ENCODE measurements at regions not wholly inside any gene's neighbourhood (a gene's known extent, or its start where the extent isn't known, plus 50 kb on each side); places are given as distances from the start of the nearest gene placed in this dataset.

DNA sequence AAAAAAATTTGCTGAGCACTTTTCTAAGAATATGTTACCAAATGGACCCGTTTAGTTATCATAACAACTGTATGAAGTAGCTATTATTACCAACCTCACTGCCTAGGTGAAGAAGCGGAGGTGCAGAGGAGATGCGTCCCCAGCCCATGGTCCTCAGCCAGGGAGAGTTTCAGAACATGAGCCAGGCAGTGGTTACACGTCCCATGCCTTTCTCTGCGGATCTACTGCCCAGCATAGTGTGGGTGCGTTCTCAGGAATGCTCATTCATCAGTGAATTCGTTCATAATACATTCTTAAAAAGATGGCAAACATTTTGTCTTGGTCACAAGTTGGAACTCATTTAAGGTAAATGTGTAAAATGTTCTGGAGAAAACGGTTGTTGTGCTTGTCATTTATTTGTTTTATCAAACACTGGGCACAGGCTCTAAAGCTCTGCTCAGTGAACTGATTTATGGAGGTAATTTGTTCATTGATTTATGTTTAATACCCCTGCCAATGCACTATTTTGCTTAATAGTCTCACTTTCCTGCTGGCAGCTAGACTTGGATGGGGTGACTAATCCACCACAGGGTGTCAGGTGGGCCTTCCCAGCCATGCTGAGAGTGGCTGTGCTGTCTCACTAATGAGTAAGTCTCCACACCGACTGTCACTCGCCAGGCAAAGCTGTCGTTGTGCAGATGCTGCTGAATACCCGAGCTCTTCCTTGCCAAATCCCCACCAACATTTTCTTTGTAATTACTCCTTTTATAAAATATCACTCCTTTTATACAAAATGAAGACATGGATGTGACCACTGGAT is 248.8 kb downstream of the TENT4A start:
- intact Hi-C loops (cut with micrococcal nuclease): no loop called here
- no peak for DNase-seq (ENCODE audit: low spot score)
- Mint-ChIP-seq H3K27ac (no peak overlapping the region), H3K27me3 (ENCODE audit: low read depth) (no peaks in the 10 kb centered on the region), H3K4me1 (ENCODE audit: low read depth) (no peaks in the 10 kb centered on the region), H3K36me3 (ENCODE audit: low read depth) (no peaks in the 10 kb centered on the region), H3K9me3 (peaks cover 5% of the 10 kb centered on the region), H3K4me3 (ENCODE audit: low read depth) (no peak overlapping the region)

DNA sequence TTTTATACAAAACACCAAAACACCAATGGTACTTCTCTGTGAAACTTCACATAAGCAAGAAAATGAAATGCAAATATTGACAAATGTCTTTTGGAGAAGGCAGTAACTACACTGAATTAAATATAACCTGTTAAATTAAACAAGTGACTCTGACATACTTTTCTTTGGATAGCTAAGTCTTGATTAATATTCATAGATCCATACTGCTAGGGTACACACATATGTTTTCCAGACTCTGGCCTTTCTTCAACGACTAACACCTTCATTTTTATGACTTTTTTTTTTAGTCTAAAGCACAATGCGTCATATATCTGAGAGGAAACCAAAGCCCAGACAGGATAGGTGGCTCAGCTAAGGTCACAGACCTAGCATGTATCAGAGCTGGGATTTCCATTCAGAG is 263.7 kb downstream of the TENT4A start:
- Mint-ChIP-seq H3K4me1 (ENCODE audit: low read depth) (no peaks in the 10 kb centered on the region), H3K27me3 (ENCODE audit: low read depth) (no peaks in the 10 kb centered on the region), H3K27ac (no peak overlapping the region), H3K36me3 (ENCODE audit: low read depth) (no peaks in the 10 kb centered on the region), H3K9me3 (no peaks in the 10 kb centered on the region), H3K4me3 (ENCODE audit: low read depth) (no peak overlapping the region)
- intact Hi-C loops (cut with micrococcal nuclease): no loop called here
- DNase-seq (ENCODE audit: low spot score): no peak

- no peaks in the 10 kb centered on the region for H3K27me3 Mint-ChIP-seq (ENCODE audit: low read depth)
Observed at GRCh38 chr5:6979061-6979460, 265.8 kb downstream of the TENT4A start.

GRCh38 chr5:6989230-6989629 is 276.0 kb downstream of the TENT4A start:
- intact Hi-C loops (cut with micrococcal nuclease): no loop called here
- H3K27me3 Mint-ChIP-seq (ENCODE audit: low read depth): no peaks in the 10 kb centered on the region
- DNase-seq (ENCODE audit: low spot score): no peak
- H3K36me3 Mint-ChIP-seq (ENCODE audit: low read depth): no peaks in the 10 kb centered on the region
- no peak overlapping the region for H3K4me3 Mint-ChIP-seq (ENCODE audit: low read depth)
- H3K4me1 Mint-ChIP-seq (ENCODE audit: low read depth): no peaks in the 10 kb centered on the region
- no peaks in the 10 kb centered on the region for H3K9me3 Mint-ChIP-seq
- no peak overlapping the region for H3K27ac Mint-ChIP-seq

More at GRCh38 chr5:6979061-6979460, 265.8 kb downstream of the TENT4A start:
- DNase-seq (ENCODE audit: low spot score): no peak
- Mint-ChIP-seq H3K4me1 (ENCODE audit: low read depth) (no peaks in the 10 kb centered on the region), H3K4me3 (ENCODE audit: low read depth) (no peak overlapping the region), H3K27ac (no peak overlapping the region), H3K9me3 (no peaks in the 10 kb centered on the region), H3K36me3 (ENCODE audit: low read depth) (no peaks in the 10 kb centered on the region)
- intact Hi-C loops (cut with micrococcal nuclease): no loop called here

- no peak overlapping the region for H3K27ac Mint-ChIP-seq
Observed at GRCh38 chr5:6994097-6994496, 280.9 kb downstream of the TENT4A start.

GRCh38 chr5:6995115-6995514 is 281.9 kb downstream of the TENT4A start:
- intact Hi-C loops (cut with micrococcal nuclease): no loop called here
- H3K36me3 Mint-ChIP-seq (ENCODE audit: low read depth): no peaks in the 10 kb centered on the region
- H3K27ac Mint-ChIP-seq: no peak overlapping the region
- no peaks in the 10 kb centered on the region for H3K27me3 Mint-ChIP-seq (ENCODE audit: low read depth)
- no peak overlapping the region for H3K4me3 Mint-ChIP-seq (ENCODE audit: low read depth)
- H3K4me1 Mint-ChIP-seq (ENCODE audit: low read depth): no peaks in the 10 kb centered on the region
- H3K9me3 Mint-ChIP-seq: peaks cover 8% of the 10 kb centered on the region
- no peak for DNase-seq (ENCODE audit: low spot score)

More at GRCh38 chr5:6994097-6994496, 280.9 kb downstream of the TENT4A start:
- no peak for DNase-seq (ENCODE audit: low spot score)
- intact Hi-C loops (cut with micrococcal nuclease): no loop called here
- no peaks in the 10 kb centered on the region for H3K4me1 Mint-ChIP-seq (ENCODE audit: low read depth)
- H3K4me3 Mint-ChIP-seq (ENCODE audit: low read depth): no peak overlapping the region
- H3K9me3 Mint-ChIP-seq: peaks cover 3% of the 10 kb centered on the region
- no peaks in the 10 kb centered on the region for H3K36me3 Mint-ChIP-seq (ENCODE audit: low read depth)
- H3K27me3 Mint-ChIP-seq (ENCODE audit: low read depth): no peaks in the 10 kb centered on the region

- Mint-ChIP-seq H3K9me3 (peaks cover 15% of the 10 kb centered on the region), H3K27ac (no peak overlapping the region), H3K36me3 (ENCODE audit: low read depth) (no peaks in the 10 kb centered on the region), H3K4me3 (ENCODE audit: low read depth) (no peak overlapping the region), H3K4me1 (ENCODE audit: low read depth) (peaks cover 3% of the 10 kb centered on the region), H3K27me3 (ENCODE audit: low read depth) (no peaks in the 10 kb centered on the region)
- no peak for DNase-seq (ENCODE audit: low spot score)
- intact Hi-C loops (cut with micrococcal nuclease): loop anchor here (5.0 kb wide), 1 partner anchor 173 kb away; no protein-coding TSS in a partner anchor
Observed at GRCh38 chr5:7000310-7000709, 287.1 kb downstream of the TENT4A start.

DNA sequence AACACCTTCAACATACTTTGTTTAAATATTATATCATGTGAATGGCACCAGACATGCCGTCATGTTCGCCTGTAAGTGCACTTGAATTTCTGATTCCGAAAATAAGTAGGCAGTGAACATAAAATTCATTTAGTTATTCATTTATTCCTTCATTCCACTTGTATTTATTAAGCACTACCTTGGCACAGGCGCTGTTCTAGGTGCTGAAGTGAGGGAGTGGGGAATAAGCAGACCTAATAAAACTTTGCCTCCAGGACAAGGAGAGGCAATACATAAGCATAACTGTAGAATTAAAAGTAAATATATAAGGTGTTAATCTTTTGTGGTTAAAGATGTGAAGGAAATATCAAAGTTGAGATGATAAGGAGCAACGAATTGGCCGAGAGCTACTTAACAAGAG is 297.4 kb downstream of the TENT4A start:
- no peak overlapping the region for H3K27ac Mint-ChIP-seq
- intact Hi-C loops (cut with micrococcal nuclease): no loop called here
- DNase-seq (ENCODE audit: low spot score): no peak
- no peaks in the 10 kb centered on the region for H3K36me3 Mint-ChIP-seq (ENCODE audit: low read depth)
- H3K4me3 Mint-ChIP-seq (ENCODE audit: low read depth): no peak overlapping the region
- peaks cover 2% of the 10 kb centered on the region for H3K4me1 Mint-ChIP-seq (ENCODE audit: low read depth)
- H3K27me3 Mint-ChIP-seq (ENCODE audit: low read depth): no peaks in the 10 kb centered on the region
- H3K9me3 Mint-ChIP-seq: no peaks in the 10 kb centered on the region

GRCh38 chr5:7012057-7012456 is 298.8 kb downstream of the TENT4A start:
- Mint-ChIP-seq H3K36me3 (ENCODE audit: low read depth) (no peaks in the 10 kb centered on the region), H3K4me1 (ENCODE audit: low read depth) (peaks cover 2% of the 10 kb centered on the region), H3K4me3 (ENCODE audit: low read depth) (no peak overlapping the region), H3K27me3 (ENCODE audit: low read depth) (no peaks in the 10 kb centered on the region), H3K9me3 (no peaks in the 10 kb centered on the region), H3K27ac (no peak overlapping the region)
- no peak for DNase-seq (ENCODE audit: low spot score)
- intact Hi-C loops (cut with micrococcal nuclease): no loop called here

GRCh38 chr5:7014611-7015010 is 301.4 kb downstream of the TENT4A start:
- Mint-ChIP-seq H3K4me1 (ENCODE audit: low read depth) (no peaks in the 10 kb centered on the region), H3K4me3 (ENCODE audit: low read depth) (no peak overlapping the region), H3K27me3 (ENCODE audit: low read depth) (no peaks in the 10 kb centered on the region), H3K9me3 (peaks cover 5% of the 10 kb centered on the region), H3K36me3 (ENCODE audit: low read depth) (no peaks in the 10 kb centered on the region), H3K27ac (no peak overlapping the region)
- intact Hi-C loops (cut with micrococcal nuclease): no loop called here
- DNase-seq (ENCODE audit: low spot score): no peak

DNA sequence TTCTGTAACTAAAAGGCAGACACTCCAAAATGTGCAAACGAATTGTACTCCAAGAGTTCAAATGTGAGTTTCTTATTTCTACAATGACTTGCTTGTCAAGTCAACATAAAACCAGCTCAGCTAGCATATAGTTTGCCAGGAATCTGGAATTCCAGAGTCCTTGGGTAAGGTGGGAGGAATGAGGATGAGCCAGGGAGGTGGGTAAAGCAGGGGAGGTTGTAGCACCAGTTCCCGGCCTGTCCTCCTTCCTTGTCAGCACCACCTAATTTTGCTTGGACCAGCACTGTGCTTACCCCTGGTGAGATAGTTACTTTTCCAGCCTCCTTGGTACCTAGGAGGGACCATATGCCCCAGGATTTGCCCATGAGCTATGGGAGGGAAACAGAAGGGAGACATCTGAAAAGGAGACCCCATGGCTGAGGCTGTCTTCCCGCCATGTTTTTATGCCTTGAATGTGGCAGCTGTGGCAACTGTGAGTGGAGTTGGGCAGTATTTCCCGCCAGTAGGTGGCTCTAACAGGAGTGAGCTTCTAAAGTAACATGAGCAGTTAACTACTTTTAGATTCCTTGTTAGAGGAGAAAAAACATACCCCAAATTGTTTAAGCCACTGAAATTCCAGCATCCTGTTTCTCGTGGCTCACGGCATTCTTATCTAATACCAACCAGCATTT is 302.5 kb downstream of the TENT4A start:
- Mint-ChIP-seq H3K36me3 (ENCODE audit: low read depth) (no peaks in the 10 kb centered on the region), H3K4me3 (ENCODE audit: low read depth) (no peak overlapping the region), H3K27me3 (ENCODE audit: low read depth) (no peaks in the 10 kb centered on the region), H3K4me1 (ENCODE audit: low read depth) (no peaks in the 10 kb centered on the region), H3K27ac (no peak overlapping the region), H3K9me3 (peaks cover 11% of the 10 kb centered on the region)
- DNase-seq (ENCODE audit: low spot score): no peak
- intact Hi-C loops (cut with micrococcal nuclease): no loop called here

DNA sequence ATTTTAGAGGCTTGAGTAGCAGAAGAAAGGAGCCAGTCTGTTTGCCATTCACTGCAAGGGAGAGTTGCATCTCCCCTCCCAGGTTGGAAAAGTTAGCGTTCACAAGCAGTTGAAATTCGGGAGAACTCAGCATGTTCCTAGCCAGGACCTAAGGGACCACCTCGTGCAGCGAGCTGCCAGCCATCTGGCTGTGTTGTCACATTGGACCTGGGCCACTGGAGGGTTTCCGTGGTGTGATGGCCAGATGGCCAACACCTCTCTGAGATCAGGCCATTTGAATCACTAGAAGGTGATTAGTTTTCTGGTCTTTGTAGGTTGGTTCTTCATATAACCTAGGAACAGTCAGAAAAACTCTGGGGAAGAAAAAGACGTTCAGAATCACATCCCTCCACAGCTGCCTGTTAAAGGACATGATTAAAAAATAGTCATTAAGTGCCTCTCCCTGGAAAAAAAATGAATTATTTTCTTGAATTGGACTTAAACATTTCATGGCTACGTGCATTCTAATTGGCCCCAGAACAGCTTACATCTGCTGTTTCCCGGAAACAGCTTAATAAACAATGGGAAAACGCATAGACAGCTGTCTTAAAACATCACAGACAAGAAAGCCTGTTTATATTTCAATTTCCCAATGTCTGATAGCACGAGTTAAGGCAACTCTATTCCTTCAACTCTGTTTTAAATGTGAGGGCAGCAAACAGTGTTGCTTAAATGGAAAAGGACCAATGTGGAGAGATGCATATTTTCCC is 303.9 kb downstream of the TENT4A start:
- Mint-ChIP-seq H3K4me1 (ENCODE audit: low read depth) (no peaks in the 10 kb centered on the region), H3K36me3 (ENCODE audit: low read depth) (no peaks in the 10 kb centered on the region), H3K27me3 (ENCODE audit: low read depth) (no peaks in the 10 kb centered on the region), H3K4me3 (ENCODE audit: low read depth) (no peak overlapping the region), H3K27ac (no peak overlapping the region), H3K9me3 (peaks cover 18% of the 10 kb centered on the region)
- DNase-seq (ENCODE audit: low spot score): no peak
- intact Hi-C loops (cut with micrococcal nuclease): no loop called here

GRCh38 chr5:7018198-7018597 is 305.0 kb downstream of the TENT4A start:
- DNase-seq (ENCODE audit: low spot score): no peak
- Mint-ChIP-seq H3K9me3 (peaks cover 22% of the 10 kb centered on the region), H3K4me1 (ENCODE audit: low read depth) (no peaks in the 10 kb centered on the region), H3K27me3 (ENCODE audit: low read depth) (no peaks in the 10 kb centered on the region), H3K36me3 (ENCODE audit: low read depth) (no peaks in the 10 kb centered on the region), H3K4me3 (ENCODE audit: low read depth) (no peak overlapping the region), H3K27ac (no peak overlapping the region)
- intact Hi-C loops (cut with micrococcal nuclease): no loop called here
